ENCODE measurements at regions not wholly inside any gene's neighbourhood (a gene's known extent, or its start where the extent isn't known, plus 50 kb on each side); places are given as distances from the start of the nearest gene placed in this dataset.

GRCh38 chr4:66691101-66691500 lies 854.2 kb downstream of the CENPC start:
- Histone ChIP-seq H2AFZ (ENCODE audit: control insufficient read depth, low read length) (no peak overlapping the region), H3K4me3 (ENCODE audit: control insufficient read depth in 2 of 3, extremely low read depth in 1 of 3, insufficient read depth in 2 of 3, low read depth in 1 of 3, low read length in 3 of 3) (no peak overlapping the region), H3K27ac (ENCODE audit: control insufficient read depth, insufficient read depth, low read length) (no peak overlapping the region), H4K20me1 (ENCODE audit: control insufficient read depth, extremely low read depth, insufficient read depth, low read length) (no peaks in the 10 kb centered on the region), H3K9ac (ENCODE audit: control insufficient read depth, extremely low read depth, insufficient read depth, low read length) (no peak overlapping the region), H3K9me3 (ENCODE audit: control insufficient read depth, low read depth, low read length) (no peaks in the 10 kb centered on the region), H3K9me1 (ENCODE audit: control insufficient read depth, extremely low read depth, insufficient read depth, low read length) (no peaks in the 10 kb centered on the region), H3K4me2 (ENCODE audit: control insufficient read depth, extremely low read depth, insufficient read depth, low read depth, low read length) (no peak overlapping the region), H3K36me3 (ENCODE audit: control insufficient read depth in 2 of 2, extremely low read depth in 1 of 2, insufficient read depth in 2 of 2, low read length in 2 of 2) (no peaks in the 10 kb centered on the region), H3K79me2 (ENCODE audit: control insufficient read depth, insufficient read depth, low read length) (no peaks in the 10 kb centered on the region), H3K27me3 (ENCODE audit: control insufficient read depth, extremely low read depth, insufficient read depth, low read length) (no peaks in the 10 kb centered on the region), H3K4me1 (ENCODE audit: control insufficient read depth, extremely low read depth, insufficient read depth, low read length) (no peaks in the 10 kb centered on the region)
- dilution Hi-C loops (cut with MboI; ENCODE audit: extremely low pct_ligation_motif_present, low sequenced_read_pairs): no loop called here
- DNase-seq (ENCODE audit: low read depth, low spot score) (no peak), FAIRE-seq (no peak)
- TF ChIP-seq EZH2 (IDR thresholded peaks at IDR 0.05; ENCODE audit: low read length): no peak
- peak in 2 of 3 experiments; percentile 16 to 35 for TF ChIP-seq CTCF (optimal IDR thresholded peaks at IDR 0.05 in 1 of 3, IDR thresholded peaks at IDR 0.05 in 1 of 3, conservative IDR thresholded peaks at IDR 0.05 in 1 of 3; ENCODE audit: extremely low read depth in 1 of 3, insufficient read depth in 2 of 3, low read length in 3 of 3)

- Histone ChIP-seq H3K4me2 (ENCODE audit: control insufficient read depth, extremely low read depth, insufficient read depth, low read depth, low read length) (no peak overlapping the region), H3K9me1 (ENCODE audit: control insufficient read depth, extremely low read depth, insufficient read depth, low read length) (no peaks in the 10 kb centered on the region), H2AFZ (ENCODE audit: control insufficient read depth, low read length) (no peak overlapping the region), H3K4me1 (ENCODE audit: control insufficient read depth, extremely low read depth, insufficient read depth, low read length) (no peaks in the 10 kb centered on the region), H3K27ac (ENCODE audit: control insufficient read depth, insufficient read depth, low read length) (no peak overlapping the region), H3K9me3 (ENCODE audit: control insufficient read depth, low read depth, low read length) (no peaks in the 10 kb centered on the region), H3K4me3 (ENCODE audit: control insufficient read depth in 2 of 3, extremely low read depth in 1 of 3, insufficient read depth in 2 of 3, low read depth in 1 of 3, low read length in 3 of 3) (no peak overlapping the region), H3K79me2 (ENCODE audit: control insufficient read depth, insufficient read depth, low read length) (no peaks in the 10 kb centered on the region), H3K36me3 (ENCODE audit: control insufficient read depth in 2 of 2, extremely low read depth in 1 of 2, insufficient read depth in 2 of 2, low read length in 2 of 2) (no peaks in the 10 kb centered on the region), H3K27me3 (ENCODE audit: control insufficient read depth, extremely low read depth, insufficient read depth, low read length) (no peaks in the 10 kb centered on the region), H3K9ac (ENCODE audit: control insufficient read depth, extremely low read depth, insufficient read depth, low read length) (no peak overlapping the region), H4K20me1 (ENCODE audit: control insufficient read depth, extremely low read depth, insufficient read depth, low read length) (no peaks in the 10 kb centered on the region)
- FAIRE-seq: peak; percentile 26
- DNase-seq (ENCODE audit: low read depth, low spot score): no peak
- TF ChIP-seq CTCF (optimal IDR thresholded peaks at IDR 0.05 in 1 of 3, IDR thresholded peaks at IDR 0.05 in 1 of 3, conservative IDR thresholded peaks at IDR 0.05 in 1 of 3; ENCODE audit: extremely low read depth in 1 of 3, insufficient read depth in 2 of 3, low read length in 3 of 3): peak in 1 of 3 experiments; percentile 17
- no peak for TF ChIP-seq EZH2 (IDR thresholded peaks at IDR 0.05; ENCODE audit: low read length)
- dilution Hi-C loops (cut with MboI; ENCODE audit: extremely low pct_ligation_motif_present, low sequenced_read_pairs): no loop called here
Observed at GRCh38 chr4:66688674-66689073, 856.6 kb downstream of the CENPC start.

Data from keratinocyte (primary cell).